MCF 10A (cell line): ENCODE measurements at regions not wholly inside any gene's neighbourhood (a gene's known extent, or its start where the extent isn't known, plus 50 kb on each side); places are given as distances from the start of the nearest gene placed in this dataset.

Experiments
- BruUV-seq: library from RNA; stranded (reverse); fragments of 400-500 nt; replicated peaks from 2 replicates; lab custom pipeline; 2021; lab: Mats Ljungman, UMichigan
- CTCF ChIA-PET: fragments of 300-600 bp; sonication (Branson Sonifier 250); formaldehyde crosslinking; extraction: SDS; loops from one replicate; lab custom pipeline; 2021; ENCODE audit warnings: antibody characterized with exemption, inconsistent platforms; lab: Yijun Ruan, JAX
- POLR2A ChIA-PET: fragments of 300-600, 350-650 bp; sonication (Branson Sonifier 250); formaldehyde crosslinking; extraction: SDS; loops from one replicate; lab custom pipeline; 2020; ENCODE audit warnings: antibody characterized with exemption, inconsistent platforms; lab: Yijun Ruan, JAX
- DNase-seq: peaks from one replicate; pipeline ENCODE4 v3.0.0-alpha.2; 2018; ENCODE audit not compliant: unreplicated experiment
- H3K27ac Mint-ChIP-seq: one replicate; pipeline ENCODE4 v1.8.0; 2022; ENCODE audit warnings: mild to moderate bottlenecking, low read depth, mixed read lengths; ENCODE audit not compliant: unreplicated experiment
- H3K27me3 Mint-ChIP-seq: one replicate; pipeline ENCODE4 v1.8.0; 2022; ENCODE audit warnings: mixed read lengths; ENCODE audit not compliant: insufficient read depth, unreplicated experiment
- H3K36me3 Mint-ChIP-seq: one replicate; pipeline ENCODE4 v1.8.0; 2022; ENCODE audit warnings: mild to moderate bottlenecking, moderate library complexity, mixed read lengths; ENCODE audit not compliant: insufficient read depth, unreplicated experiment
- H3K4me1 Mint-ChIP-seq: one replicate; pipeline ENCODE4 v1.8.0; 2022; ENCODE audit warnings: mixed read lengths; ENCODE audit not compliant: insufficient read depth, unreplicated experiment
- H3K4me3 Mint-ChIP-seq: one replicate; pipeline ENCODE4 v1.8.0; 2022; ENCODE audit warnings: mild to moderate bottlenecking, moderate library complexity, mixed read lengths; ENCODE audit not compliant: unreplicated experiment
- H3K9me3 Mint-ChIP-seq: one replicate; pipeline ENCODE4 v1.8.0; 2022; ENCODE audit warnings: mixed read lengths; ENCODE audit not compliant: unreplicated experiment
- CTCF ChIP-seq: fragments of 200-600 bp; IDR thresholded peaks from one replicate; pipeline ENCODE4 v1.8.0; 2022; ENCODE audit warnings: antibody characterized with exemption, mild to moderate bottlenecking; ENCODE audit not compliant: unreplicated experiment
- intact Hi-C: fragments of 100-400 bp; cut with micrococcal nuclease; formaldehyde crosslinking; loops from 2 replicates; pipeline ENCODE4 v1.14.1; 2022

GRCh38 chr13:95404141-95404882 lies 103.1 kb upstream of the ABCC4 start:
- no peaks in the 10 kb centered on the region for H3K27me3 Mint-ChIP-seq
- POLR2A ChIA-PET: interaction anchor here (0.9 to 1.1 kb wide), 5 partner anchors 10 to 216 kb away, joined by 3 to 11 read pairs (median 3); no protein-coding TSS in a partner anchor
- peaks cover 6% of the 10 kb centered on the region for H3K4me1 Mint-ChIP-seq
- no peaks in the 10 kb centered on the region for H3K9me3 Mint-ChIP-seq
- no peak overlapping the region for H3K27ac Mint-ChIP-seq
- peak; percentile 88 for DNase-seq
- CTCF ChIA-PET: interaction anchor here (0.6 to 13.2 kb wide), 72 partner anchors 9 to 1968 kb away, joined by 3 to 327 read pairs (median 4); partner anchors contain the start of gene MBNL2
- peak; percentile 99 for TF ChIP-seq CTCF
- peak overlapping the region; percentile 53 for H3K4me3 Mint-ChIP-seq
- no peaks in the 10 kb centered on the region for H3K36me3 Mint-ChIP-seq
- intact Hi-C loops: loop anchor here (1.0 to 10.0 kb wide), 9 partner anchors 24 to 1950 kb away; no protein-coding TSS in a partner anchor
- no TSS peak for BruUV-seq

GRCh38 chr13:95406176-95406575 lies 104.9 kb upstream of the ABCC4 start:
- CTCF ChIA-PET: interaction anchor here (0.5 to 13.2 kb wide), 30 partner anchors 11 to 1962 kb away, joined by 3 to 327 read pairs (median 6); partner anchors contain the start of gene MBNL2

DNA sequence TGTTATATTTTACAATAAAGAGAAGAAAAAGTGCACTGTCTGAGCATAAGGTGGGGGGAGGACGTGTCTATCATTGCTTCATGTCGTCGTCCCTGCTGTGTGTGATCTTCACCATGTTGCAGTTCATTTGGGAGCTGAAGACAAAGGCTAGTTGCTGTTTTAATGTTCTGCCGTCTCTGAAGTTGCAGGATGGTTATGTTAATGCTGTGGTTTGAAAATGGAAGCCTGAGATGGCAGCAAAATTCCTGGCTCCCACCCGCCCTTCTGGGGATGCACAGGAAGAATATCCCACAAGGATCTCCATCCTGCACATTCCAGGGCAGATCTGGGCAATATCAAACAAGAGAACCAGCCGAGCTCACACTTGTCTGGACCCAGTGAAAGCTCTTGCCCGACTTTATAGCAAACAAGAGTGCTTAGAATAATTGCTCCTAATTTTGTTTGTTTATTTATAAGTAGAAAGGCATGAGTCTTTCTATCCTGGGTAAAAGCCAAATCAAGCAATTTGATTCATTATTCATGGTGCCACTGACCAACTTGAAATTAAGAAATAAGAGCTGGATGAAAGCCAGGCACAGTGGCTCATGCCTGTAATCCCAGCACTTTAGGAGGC lies 110.3 kb upstream of the ABCC4 start:
- POLR2A ChIA-PET: interaction anchor here (0.9 kb wide), 1 partner anchor 66 kb away, joined by 3 read pairs; no protein-coding TSS in a partner anchor
- DNase-seq: peak; percentile 86
- Mint-ChIP-seq H3K27me3 (no peaks in the 10 kb centered on the region), H3K36me3 (no peaks in the 10 kb centered on the region), H3K4me1 (no peaks in the 10 kb centered on the region), H3K27ac (no peak overlapping the region), H3K9me3 (no peaks in the 10 kb centered on the region), H3K4me3 (no peak overlapping the region)
- CTCF ChIA-PET: interaction anchor here (0.6 to 13.2 kb wide), 13 partner anchors 7 to 794 kb away, joined by 3 to 327 read pairs (median 4); no protein-coding TSS in a partner anchor
- no TSS peak for BruUV-seq
- intact Hi-C loops: no loop called here
- TF ChIP-seq CTCF: no peak

More at GRCh38 chr13:95406176-95406575, 104.9 kb upstream of the ABCC4 start:
- POLR2A ChIA-PET: interaction anchor here (0.7 kb wide), 1 partner anchor 216 kb away, joined by 3 read pairs; no protein-coding TSS in a partner anchor
- BruUV-seq: no TSS peak
- Mint-ChIP-seq H3K4me1 (peaks cover 6% of the 10 kb centered on the region), H3K27ac (no peak overlapping the region), H3K27me3 (no peaks in the 10 kb centered on the region), H3K9me3 (no peaks in the 10 kb centered on the region), H3K4me3 (no peak overlapping the region), H3K36me3 (no peaks in the 10 kb centered on the region)
- TF ChIP-seq CTCF: no peak
- no peak for DNase-seq
- intact Hi-C loops: loop anchor here (1.0 to 10.0 kb wide), 3 partner anchors 158 to 1949 kb away; no protein-coding TSS in a partner anchor

- peaks cover 5% of the 10 kb centered on the region for H3K4me1 Mint-ChIP-seq
- ChIA-PET POLR2A (interaction anchor here (1.5 kb wide), 1 partner anchor 10 kb away, joined by 5 read pairs; no protein-coding TSS in a partner anchor), CTCF (interaction anchor here (12.7 kb wide), 1 partner anchor 14 kb away, joined by 104 read pairs; no protein-coding TSS in a partner anchor)
- TF ChIP-seq CTCF: no peak
- H3K27ac Mint-ChIP-seq: no peak overlapping the region
- no peak for DNase-seq
- no peaks in the 10 kb centered on the region for H3K36me3 Mint-ChIP-seq
- H3K9me3 Mint-ChIP-seq: peaks cover 6% of the 10 kb centered on the region
- BruUV-seq: no TSS peak
- H3K4me3 Mint-ChIP-seq: no peak overlapping the region
- intact Hi-C loops: no loop called here
- H3K27me3 Mint-ChIP-seq: no peaks in the 10 kb centered on the region
Observed at GRCh38 chr13:95418946-95419345, 117.7 kb upstream of the ABCC4 start.
